ENCODE measurements at regions not wholly inside any gene's neighbourhood (a gene's known extent, or its start where the extent isn't known, plus 50 kb on each side); places are given as distances from the start of the nearest gene placed in this dataset.
"Not testable (repeated sequence)": the region's sequence is repeated elsewhere in the genome, so short reads cannot be mapped to it uniquely, and the experiment has no call there.

DNA sequence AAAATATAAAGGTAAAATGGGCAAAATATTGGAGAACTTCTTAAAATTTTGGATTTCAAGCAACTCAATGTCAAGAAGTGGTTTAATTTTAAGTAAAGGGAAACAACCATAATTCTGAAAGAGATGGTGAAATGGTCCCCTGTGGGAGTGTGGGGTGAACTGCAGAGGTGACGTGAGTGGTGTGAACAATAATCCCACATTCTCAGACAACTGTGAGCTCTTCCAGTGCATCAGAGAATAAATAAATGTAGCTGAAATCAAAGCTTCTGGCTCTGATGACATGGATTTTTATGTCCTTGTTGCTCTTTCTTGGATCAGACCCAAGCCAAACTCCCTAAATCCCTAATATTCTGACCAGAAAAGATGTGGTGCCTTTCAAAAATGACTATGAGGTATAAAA lies 672.7 kb downstream of the ZEB2 start:
- no peak for DNase-seq

- no peak for DNase-seq
Observed at GRCh38 chr2:143844986-143845385, 674.9 kb downstream of the ZEB2 start.

DNA sequence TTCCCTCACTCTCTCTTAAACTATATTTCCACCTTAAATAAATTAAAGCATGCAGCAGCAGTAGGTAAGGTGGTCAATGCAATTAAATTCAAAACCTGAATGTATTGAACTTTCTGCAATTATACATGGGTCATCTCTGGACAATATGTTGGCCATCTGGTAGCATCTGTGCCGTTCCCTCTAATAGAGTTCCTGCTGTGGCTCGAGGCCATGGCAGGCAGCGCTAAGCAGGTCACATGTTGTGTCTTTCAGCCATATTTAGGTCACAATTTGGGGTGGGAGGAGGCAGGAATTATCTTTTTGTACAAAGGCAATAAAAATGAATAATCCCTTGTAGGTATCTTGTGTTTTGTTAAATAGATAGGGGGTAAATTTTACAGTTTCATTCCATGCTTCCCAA lies 676.2 kb downstream of the ZEB2 start:
- no peak for DNase-seq

- peak; percentile 14 for DNase-seq
Observed at GRCh38 chr2:143842836-143843235, 677.1 kb downstream of the ZEB2 start.

- DNase-seq, result no peak
Observed at GRCh38 chr2:143841935-143842334, 678.0 kb downstream of the ZEB2 start.

GRCh38 chr2:143840601-143841000 lies 679.3 kb downstream of the ZEB2 start:
- DNase-seq, result no peak

- DNase-seq, result no peak
Observed at GRCh38 chr2:143840194-143840593, 679.7 kb downstream of the ZEB2 start.

DNA sequence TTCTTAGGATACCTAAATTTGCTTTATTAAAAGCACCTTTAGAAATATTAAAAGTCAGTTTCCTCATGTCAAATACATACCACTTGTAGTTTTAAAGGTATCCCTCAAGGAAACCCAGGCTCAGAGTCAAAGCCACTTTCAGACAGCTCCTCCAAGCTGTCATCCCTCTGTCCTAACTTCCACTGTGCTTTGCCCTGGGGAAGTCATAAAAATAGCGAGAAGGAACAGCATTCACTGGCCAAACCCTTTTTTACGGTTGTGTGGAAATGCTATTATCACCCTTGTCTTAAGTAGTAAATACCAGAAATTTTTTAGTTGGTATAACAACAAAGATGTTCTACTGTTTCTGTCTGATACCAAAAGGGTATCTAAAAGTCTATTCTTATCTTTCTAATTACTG lies 680.5 kb downstream of the ZEB2 start:
- DNase-seq, result no peak

DNA sequence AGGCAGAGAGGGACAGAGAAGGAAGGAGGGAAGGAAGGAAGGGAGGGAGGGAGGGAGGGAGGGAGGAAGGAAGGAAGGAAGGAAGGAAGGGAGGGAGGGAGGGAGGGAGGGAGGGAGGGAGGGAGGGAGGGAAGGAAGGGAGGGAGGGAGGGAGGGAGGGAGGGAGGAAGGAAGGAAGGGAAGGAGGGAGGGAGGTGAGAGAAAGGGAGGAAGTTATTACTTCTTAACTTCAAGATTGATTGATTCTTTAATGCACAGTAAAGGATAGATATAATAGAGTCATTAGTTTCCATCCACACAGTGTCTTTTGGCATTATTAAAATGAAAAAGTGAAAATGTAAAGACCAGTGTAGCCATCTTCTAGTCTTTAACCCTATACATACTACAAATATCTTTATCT lies 682.9 kb downstream of the ZEB2 start:
- not testable (repeated sequence) for DNase-seq

GRCh38 chr2:143835481-143835880 lies 684.4 kb downstream of the ZEB2 start:
- DNase-seq, result no peak

DNA sequence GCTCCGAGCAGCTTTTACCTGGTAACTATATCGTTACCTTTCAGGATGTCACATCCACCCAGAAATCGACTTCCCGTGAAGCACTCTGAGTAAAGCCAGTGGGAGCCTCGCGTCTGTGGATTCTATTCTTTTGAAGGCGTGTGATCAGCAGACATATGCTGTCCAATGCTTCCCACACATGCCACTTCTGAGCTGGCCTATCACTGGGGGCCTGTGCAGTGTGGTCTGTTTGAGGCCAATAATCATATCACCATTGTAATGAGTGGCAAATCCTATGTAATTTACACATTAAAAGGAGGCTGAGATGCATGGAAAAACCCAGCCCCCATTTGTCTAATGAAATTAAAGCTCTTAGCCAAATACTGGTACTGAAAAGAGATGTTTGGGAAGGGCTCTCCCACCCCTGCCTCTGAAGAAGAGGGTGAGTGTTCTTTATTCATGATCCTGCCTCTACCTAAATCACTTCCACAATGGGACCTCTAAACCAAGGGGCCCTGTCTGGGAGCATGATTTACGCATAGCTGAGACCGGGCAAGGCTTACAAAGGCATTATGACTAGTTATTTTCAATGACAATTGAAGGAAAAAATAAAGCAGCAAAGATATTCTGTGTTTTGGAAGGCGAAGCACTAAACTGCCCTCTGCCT lies 686.8 kb downstream of the ZEB2 start:
- DNase-seq, result no peak

DNA sequence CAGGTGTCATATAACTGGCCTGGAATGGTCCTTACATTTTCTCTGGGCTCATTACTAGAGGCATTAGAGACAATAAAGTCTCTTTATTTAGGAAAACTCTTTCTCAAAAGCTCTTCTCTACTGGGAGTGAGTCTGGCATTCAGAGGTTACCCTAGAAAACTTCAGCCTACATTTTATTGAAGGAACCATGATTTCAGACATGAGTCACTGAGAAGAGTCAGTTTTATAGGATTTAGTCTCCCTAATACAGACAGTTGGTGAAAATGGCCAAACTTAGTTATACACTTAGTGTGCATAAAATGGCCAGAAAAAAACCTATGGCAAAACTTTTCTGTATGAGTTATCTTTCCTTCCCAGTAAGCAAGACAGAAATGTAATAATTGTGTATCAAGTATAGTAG lies 689.4 kb downstream of the ZEB2 start:
- DNase-seq, result no peak

DNA sequence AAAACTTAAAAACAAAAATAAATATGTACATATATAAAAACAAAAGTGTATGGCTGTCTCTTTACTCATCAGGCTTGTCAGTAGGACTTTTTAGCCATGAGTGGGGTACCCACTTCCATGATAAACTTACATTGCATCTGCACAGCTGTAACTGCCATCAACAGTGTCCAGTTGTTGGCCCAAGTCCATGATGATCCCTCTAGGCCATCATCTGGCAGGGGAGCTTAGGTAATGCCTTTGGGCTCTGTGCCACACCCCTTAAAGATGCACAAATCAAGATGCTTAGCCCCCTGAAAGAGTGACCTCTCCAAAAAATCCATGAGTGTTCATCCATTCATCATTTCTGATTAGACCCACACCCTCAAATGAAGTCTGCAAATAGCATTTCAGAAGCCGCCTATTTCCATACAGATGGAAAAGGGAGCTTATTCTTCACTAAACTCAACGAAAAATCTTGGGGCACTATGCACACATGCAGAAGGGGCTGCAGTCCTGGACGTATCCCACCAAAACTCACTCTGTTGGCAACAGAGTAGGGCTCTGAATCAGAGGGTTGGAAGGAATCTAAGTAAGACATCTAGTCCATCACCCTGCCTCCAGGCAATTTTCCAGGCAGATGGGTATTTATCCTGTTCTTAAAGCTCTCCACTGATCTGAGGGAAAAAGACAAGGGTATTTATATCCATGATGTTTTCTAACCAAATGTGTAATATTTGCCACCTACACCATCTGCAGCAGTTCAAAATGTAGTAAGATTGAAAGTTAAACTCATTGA lies 691.0 kb downstream of the ZEB2 start:
- DNase-seq, result no peak

DNA sequence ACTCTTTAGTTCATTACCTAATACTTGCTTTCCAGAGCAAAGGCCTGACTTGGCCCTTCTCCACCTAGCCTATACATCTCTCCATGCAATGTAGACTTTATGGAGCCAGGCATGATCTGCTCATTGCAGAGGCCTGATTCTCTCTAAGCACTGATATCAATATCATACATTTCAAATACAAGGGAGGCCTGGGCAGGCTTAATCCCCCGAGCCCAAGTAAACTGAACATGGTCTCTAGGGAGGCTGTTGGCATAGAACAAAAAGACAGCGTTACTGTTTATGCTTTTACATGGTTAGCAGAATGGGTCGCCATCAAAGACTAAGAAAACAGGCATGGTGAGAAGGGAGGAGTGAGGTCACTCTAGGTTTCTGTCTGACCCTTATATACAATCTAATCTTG lies 695.1 kb downstream of the ZEB2 start:
- no peak for DNase-seq

- DNase-seq, result peak; percentile 74
Observed at GRCh38 chr2:143823876-143824275, 694.7 kb downstream of the ARHGAP15 start.

- DNase-seq, result no peak
Observed at GRCh38 chr2:143823296-143823695, 694.1 kb downstream of the ARHGAP15 start.

GRCh38 chr2:143822736-143823135 lies 693.5 kb downstream of the ARHGAP15 start:
- DNase-seq, result no peak

DNA sequence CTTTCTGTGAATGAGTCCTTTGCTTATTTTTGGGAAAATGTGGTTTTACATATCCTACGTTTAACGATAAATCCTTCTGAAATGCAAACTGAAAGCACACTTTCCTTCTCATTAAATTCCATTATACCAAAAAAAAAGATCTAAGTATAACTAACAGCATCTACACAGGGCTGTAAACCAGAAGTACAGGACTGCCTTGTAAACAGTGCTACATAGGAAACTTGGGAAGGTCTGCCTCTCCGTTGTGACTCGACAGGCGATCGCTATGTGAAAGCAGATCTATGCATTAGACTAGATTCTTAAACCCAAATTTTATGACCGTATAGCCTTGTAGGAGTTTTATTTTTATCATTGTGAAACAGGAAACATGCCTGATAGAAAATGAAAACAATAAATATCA lies 690.5 kb downstream of the ARHGAP15 start:
- peak; percentile 42 for DNase-seq

DNA sequence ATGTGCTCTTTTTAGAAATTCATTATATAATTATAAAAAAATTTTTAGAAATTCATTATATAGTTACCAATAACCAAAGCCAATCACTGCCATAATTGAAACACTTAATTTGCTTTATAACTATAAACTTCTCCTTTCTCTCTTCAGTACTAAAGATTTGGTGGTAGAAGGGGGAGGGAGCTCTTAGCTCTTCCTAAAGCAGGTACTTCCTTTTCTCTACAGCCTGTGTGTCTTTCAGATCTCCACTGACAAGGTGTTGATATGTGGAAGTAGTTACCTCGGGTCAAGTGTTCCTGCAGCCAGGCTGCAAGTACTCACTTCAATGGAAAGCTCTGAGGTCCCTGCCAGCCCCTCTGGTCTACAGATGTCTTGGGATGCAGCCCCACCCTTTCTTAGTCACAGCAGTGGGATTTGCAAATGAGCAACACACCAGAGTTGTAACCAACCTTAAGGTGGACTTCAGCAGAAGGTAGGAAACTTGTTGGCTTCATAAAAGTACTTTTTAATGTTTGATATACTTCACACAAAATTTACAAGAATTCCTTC lies 690.0 kb downstream of the ARHGAP15 start:
- DNase-seq, result peak; percentile 77
